Brain microvascular endothelial cell (primary cell): ENCODE measurements at regions not wholly inside any gene's neighbourhood (a gene's known extent, or its start where the extent isn't known, plus 50 kb on each side); places are given as distances from the start of the nearest gene placed in this dataset.

ENCODE experiments used
- DNase-seq: peaks from one replicate; pipeline ENCODE4 v3.0.0-alpha.2; 2020
- H3K27ac ChIP-seq: fragments of 250-450 bp; sonication (Bioruptor Pico); 2 replicates; pipeline ENCODE4 v1.5.1; 2020; ENCODE audit warnings: mild to moderate bottlenecking, moderate library complexity
- H3K27me3 ChIP-seq: fragments of 250-450 bp; sonication (Bioruptor Pico); replicated peaks from 2 replicates; pipeline ENCODE4 v1.5.1; 2020; ENCODE audit warnings: mild to moderate bottlenecking
- H3K36me3 ChIP-seq: fragments of 250-450 bp; sonication (Bioruptor Pico); replicated peaks from 2 replicates; pipeline ENCODE4 v1.5.1; 2020; ENCODE audit warnings: mild to moderate bottlenecking
- H3K4me3 ChIP-seq: 2 replicates; pipeline ENCODE4 v1.5.1; 2011; ENCODE audit warnings: low read depth, mild to moderate bottlenecking, control low read depth, low read length, moderate library complexity
- CTCF ChIP-seq: IDR thresholded peaks from 2 replicates; pipeline ENCODE4 v1.5.1; 2011; ENCODE audit warnings: low read depth, mild to moderate bottlenecking, moderate library complexity, low read length, control low read depth, inconsistent platforms; ENCODE audit errors: missing control alignments
- in situ Hi-C: cut with HindIII; loops from 2 replicates; pipeline ENCODE4 v1.10.0; 2017; ENCODE audit warnings: low sequenced_read_pairs, low pct_ligation_motif_present

DNA sequence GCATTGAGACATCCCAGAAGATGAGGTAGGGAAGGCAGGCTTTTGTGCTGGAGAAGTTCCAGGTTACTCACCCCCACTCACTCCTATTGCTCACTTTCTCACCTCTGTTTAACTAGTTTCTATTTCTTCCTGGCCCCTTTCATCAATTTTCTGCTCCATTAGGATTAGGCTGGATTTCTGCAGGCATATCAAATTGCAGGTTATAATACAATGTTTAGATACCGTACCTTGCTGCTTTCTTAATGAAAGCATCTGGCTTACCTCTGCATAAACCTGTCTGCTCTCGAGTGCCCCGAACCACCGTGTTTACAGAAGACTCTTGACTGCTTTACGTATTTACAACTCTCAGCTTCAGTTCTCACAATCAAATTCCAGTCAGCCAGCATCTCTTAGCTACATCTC lies 173.7 kb downstream of the ADAMTS15 start:
- no peak for DNase-seq
- no peak overlapping the region for H3K4me3 ChIP-seq
- TF ChIP-seq CTCF: no peak
- no peaks in the 10 kb centered on the region for H3K27me3 ChIP-seq
- H3K36me3 ChIP-seq: no peaks in the 10 kb centered on the region
- H3K27ac ChIP-seq: no peak overlapping the region
- in situ Hi-C loops: no loop called here

- Histone ChIP-seq H3K36me3 (no peaks in the 10 kb centered on the region), H3K27ac (no peak overlapping the region), H3K27me3 (no peaks in the 10 kb centered on the region), H3K4me3 (no peak overlapping the region)
- DNase-seq: no peak
- peak; percentile 38 for TF ChIP-seq CTCF
- in situ Hi-C loops: no loop called here
Observed at GRCh38 chr11:130623670-130624668, 175.5 kb downstream of the ADAMTS15 start.

DNA sequence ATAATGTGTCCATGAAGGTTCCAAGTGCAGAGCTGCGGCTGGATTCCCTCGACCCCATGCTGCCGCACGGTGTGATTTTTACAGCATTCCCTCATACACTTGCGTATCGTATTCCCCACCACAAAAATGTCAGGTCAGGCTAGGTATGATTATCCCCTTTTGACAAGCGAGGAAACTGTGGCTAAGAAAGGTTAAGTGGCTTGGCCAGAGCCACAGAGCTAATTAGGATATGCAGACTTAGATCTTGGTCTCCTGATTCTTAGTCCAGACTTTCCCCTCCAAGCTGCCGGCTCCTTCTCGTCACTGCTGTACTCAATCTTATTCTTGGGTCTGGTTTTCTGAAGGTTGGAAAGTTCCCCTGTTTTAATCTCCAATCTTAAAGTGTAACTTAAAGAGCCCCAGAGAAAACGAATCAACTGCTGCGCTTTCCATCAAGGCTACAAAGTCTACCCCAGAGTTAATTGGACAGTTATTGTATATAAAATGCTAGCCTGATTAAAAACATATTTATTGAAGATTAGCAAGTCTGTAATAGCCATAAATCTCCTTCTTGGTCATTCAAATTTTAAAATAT lies 176.6 kb downstream of the ADAMTS15 start:
- H3K36me3 ChIP-seq: no peaks in the 10 kb centered on the region
- H3K27ac ChIP-seq: no peak overlapping the region
- no peak overlapping the region for H3K4me3 ChIP-seq
- DNase-seq: no peak
- no peak for TF ChIP-seq CTCF
- in situ Hi-C loops: no loop called here
- H3K27me3 ChIP-seq: no peaks in the 10 kb centered on the region

DNA sequence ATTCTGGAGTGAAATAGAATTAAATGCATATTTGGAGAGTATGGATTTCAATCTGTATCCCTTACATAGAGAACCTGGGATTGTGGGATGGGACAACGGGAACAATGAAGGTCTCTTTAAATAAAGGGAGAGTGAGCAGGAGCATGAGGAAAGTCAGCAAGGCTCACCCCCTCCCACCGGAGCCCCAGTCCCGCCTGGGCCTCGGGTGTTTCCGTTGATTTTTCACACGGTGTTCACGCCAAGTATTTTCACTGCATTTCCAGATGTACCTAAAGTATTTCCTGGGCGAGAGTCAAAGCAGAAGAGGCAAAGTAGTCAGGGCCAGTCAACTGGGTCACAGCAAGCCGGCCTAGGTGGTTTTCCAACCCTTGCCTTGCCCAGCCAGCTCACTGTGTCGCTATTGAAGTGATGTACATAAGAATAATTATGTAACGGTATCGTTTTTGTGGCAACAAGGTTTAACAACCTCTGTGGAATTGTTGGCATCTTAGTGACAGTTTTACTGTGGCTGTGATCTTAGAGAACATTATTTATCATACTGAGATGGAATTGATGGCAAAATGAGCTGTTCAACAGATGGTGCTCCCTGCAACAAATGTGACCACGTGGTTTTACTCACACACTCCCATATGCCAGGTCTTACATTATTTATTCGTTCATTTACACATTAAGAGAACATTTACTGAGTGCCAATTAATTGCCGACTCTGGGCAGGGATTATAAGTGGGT lies 177.3 kb downstream of the ADAMTS15 start:
- in situ Hi-C loops: no loop called here
- Histone ChIP-seq H3K4me3 (no peak overlapping the region), H3K36me3 (no peaks in the 10 kb centered on the region), H3K27me3 (no peaks in the 10 kb centered on the region), H3K27ac (no peak overlapping the region)
- no peak for DNase-seq
- no peak for TF ChIP-seq CTCF

DNA sequence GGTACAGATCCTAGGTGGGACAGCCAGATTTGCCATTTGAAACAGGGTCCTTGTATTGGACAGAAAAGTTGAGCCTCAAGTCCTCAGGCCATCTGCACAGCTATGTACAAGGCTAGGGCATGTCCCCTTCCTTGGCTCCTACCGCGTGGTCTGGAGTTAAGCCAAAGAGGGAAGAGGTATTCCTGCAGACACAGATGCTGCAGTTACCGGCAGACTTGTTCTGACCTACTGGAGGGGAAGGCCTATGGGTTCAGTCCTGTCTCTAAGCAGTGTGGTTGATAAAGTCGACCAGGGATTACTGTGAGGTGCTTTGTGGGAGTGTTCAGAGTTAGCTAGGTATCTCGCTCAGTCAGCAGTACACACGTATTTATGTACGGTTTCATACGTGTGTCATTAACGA lies 180.6 kb downstream of the ADAMTS15 start:
- no peaks in the 10 kb centered on the region for H3K27me3 ChIP-seq
- in situ Hi-C loops: no loop called here
- no peaks in the 10 kb centered on the region for H3K36me3 ChIP-seq
- H3K27ac ChIP-seq: no peak overlapping the region
- H3K4me3 ChIP-seq: no peak overlapping the region
- TF ChIP-seq CTCF: no peak
- DNase-seq: no peak
